SK-MEL-5 (cell line): ENCODE measurements at regions not wholly inside any gene's neighbourhood (a gene's known extent, or its start where the extent isn't known, plus 50 kb on each side); places are given as distances from the start of the nearest gene placed in this dataset.

Experiments
- DNase-seq: peaks from one replicate; pipeline ENCODE4 v3.0.0-alpha.2; 2016; ENCODE audit warnings: low read depth, low spot score
- in situ Hi-C: cut with HindIII; loops from 2 replicates; pipeline ENCODE4 v1.10.0; 2016; ENCODE audit warnings: low sequenced_read_pairs, high pct_unique_total_duplicates, low pct_unique_long_range_greater_than_20kb

- no peak for DNase-seq
- in situ Hi-C loops: no loop called here
These were observed 378.2 kb upstream of the BTBD3 start for GRCh38 chr20:11539450-11539849.

DNA sequence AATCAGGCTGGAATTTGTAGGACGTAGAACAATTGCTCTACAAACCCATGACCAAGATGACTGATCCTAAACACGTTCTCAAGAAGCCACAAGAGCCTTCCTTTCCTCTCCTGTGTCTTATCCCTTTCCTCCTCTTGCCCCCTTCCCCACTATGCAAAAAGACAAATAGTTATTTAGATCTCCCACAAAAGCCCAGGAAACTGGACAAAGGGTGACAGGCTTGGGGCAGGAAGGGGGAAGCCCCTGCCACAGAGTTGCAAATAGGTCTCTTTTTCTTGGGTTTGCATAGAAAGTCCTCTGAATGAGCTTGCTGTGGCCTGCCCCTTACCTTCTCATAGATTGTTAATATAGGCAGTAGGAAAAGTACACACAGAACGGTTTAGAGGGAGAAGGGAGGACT is 377.1 kb upstream of the BTBD3 start:
- in situ Hi-C loops: no loop called here
- no peak for DNase-seq

DNA sequence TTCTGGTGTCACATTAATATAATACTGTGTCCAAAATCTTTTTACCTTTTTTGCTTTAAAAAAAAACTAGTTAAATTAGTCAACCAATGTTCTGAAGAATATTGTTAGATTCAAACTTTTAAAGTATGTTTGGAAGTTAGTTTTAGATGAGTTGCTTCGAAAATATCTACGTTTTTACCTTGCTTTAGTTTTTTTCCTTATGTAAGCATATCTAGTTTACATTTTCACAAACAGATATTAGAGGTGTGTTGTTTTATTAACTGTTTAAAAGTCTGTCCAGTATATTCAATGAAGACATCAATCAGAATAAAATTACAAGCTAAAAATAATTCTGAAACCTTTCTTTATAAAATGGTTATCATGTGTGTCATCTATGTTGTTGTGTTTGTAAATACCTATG is 375.0 kb upstream of the BTBD3 start:
- DNase-seq: no peak
- in situ Hi-C loops: no loop called here

- peak; percentile 85 for DNase-seq
- in situ Hi-C loops: no loop called here
These were observed 373.5 kb upstream of the BTBD3 start for GRCh38 chr20:11544029-11544678.

GRCh38 chr20:11546939-11547338 is 370.8 kb upstream of the BTBD3 start:
- no peak for DNase-seq
- in situ Hi-C loops: no loop called here

GRCh38 chr20:11549172-11550103 is 368.3 kb upstream of the BTBD3 start:
- no peak for DNase-seq
- in situ Hi-C loops: no loop called here

GRCh38 chr20:11550657-11551338 is 366.9 kb upstream of the BTBD3 start:
- in situ Hi-C loops: no loop called here
- DNase-seq: no peak

- in situ Hi-C loops: no loop called here
- DNase-seq: no peak
These were observed 366.2 kb upstream of the BTBD3 start for GRCh38 chr20:11551479-11551878.

GRCh38 chr20:11553603-11554002 is 364.1 kb upstream of the BTBD3 start:
- DNase-seq: peak; percentile 53
- in situ Hi-C loops: no loop called here

DNA sequence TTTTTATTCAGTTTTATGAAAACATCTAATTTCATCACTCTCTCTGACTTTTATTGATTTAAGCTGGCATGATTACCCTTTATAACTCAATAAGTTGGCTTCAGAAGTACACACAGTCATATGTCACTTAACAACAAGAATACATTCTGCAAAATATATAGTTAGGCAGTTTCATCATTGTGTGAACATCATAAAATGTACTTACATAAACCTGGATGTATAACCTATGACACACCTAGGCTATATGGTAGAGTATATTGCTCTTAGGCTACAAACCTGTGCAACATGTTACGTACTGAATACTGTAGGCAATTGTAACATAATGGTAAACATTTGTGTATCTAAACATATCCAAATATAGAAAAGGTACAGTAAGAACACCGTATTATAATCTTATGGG is 362.2 kb upstream of the BTBD3 start:
- in situ Hi-C loops: no loop called here
- no peak for DNase-seq

GRCh38 chr20:11556410-11556809 is 361.3 kb upstream of the BTBD3 start:
- no peak for DNase-seq
- in situ Hi-C loops: no loop called here

GRCh38 chr20:11564491-11564890 is 353.2 kb upstream of the BTBD3 start:
- in situ Hi-C loops: no loop called here
- no peak for DNase-seq

- DNase-seq: peak; percentile 52
- in situ Hi-C loops: no loop called here
These were observed 348.5 kb upstream of the BTBD3 start for GRCh38 chr20:11569163-11569562.

DNA sequence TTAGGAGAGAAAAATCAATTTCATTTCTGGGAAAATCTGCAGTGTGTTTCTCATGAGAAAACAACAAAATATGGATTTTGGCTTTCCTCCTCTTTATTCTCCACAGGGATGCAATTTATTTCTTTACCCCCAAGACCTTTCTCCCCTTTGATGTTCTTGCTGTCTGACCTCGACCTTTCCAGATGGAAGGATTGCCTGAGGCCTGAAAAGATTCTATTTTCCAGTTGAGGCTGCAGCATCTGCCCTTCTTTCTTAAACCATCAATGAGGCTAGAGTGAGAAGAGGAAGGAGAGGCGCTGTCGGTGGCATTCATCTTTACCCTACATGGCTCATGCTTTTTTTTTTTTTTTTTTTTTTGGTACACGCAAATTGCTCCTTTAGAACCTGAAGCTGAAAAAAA is 344.2 kb upstream of the BTBD3 start:
- no peak for DNase-seq
- in situ Hi-C loops: no loop called here

DNA sequence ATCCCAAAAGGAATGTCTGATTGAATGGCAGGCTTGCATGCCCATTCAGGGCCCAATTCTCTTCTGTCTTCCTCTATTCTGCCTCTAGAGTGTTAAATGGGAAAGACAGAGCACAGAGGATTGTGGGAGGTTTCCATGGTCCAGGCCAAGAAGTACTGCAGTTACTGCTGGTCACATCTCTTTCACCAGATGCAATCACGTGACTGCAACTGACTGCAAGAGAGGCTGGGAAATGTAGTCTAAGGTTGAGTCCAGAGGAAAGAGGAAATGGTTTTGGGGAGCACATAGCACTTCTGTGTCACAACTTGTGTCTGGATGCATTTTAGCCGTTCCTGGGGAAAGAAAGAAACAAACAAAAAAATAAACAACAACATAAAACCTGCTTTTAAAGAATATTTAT is 336.4 kb upstream of the BTBD3 start:
- DNase-seq: peak; percentile 49
- in situ Hi-C loops: no loop called here

GRCh38 chr20:11582060-11582459 is 335.6 kb upstream of the BTBD3 start:
- DNase-seq: no peak
- in situ Hi-C loops: no loop called here

GRCh38 chr20:11585752-11586352 is 331.8 kb upstream of the BTBD3 start:
- in situ Hi-C loops: no loop called here
- DNase-seq: peak; percentile 61

GRCh38 chr20:11588875-11589274 is 328.8 kb upstream of the BTBD3 start:
- DNase-seq: no peak

More at GRCh38 chr20:11588875-11589274, 328.8 kb upstream of the BTBD3 start:
- in situ Hi-C loops: no loop called here
